Epithelial cell of proximal tubule (primary cell): ENCODE measurements at regions not wholly inside any gene's neighbourhood (a gene's known extent, or its start where the extent isn't known, plus 50 kb on each side); places are given as distances from the start of the nearest gene placed in this dataset.

ENCODE experiments used
- DNase-seq: peaks from one replicate; pipeline ENCODE4 v3.0.0-alpha.2; 2011; ENCODE audit warnings: low read depth
- H3K4me3 ChIP-seq: 2 replicates; pipeline ENCODE4 v1.5.1; 2011; ENCODE audit warnings: low read depth, mild to moderate bottlenecking, low read length
- CTCF ChIP-seq: conservative IDR thresholded peaks from 2 replicates; pipeline ENCODE4 v1.5.1; 2012; ENCODE audit warnings: low read depth, mild to moderate bottlenecking, low read length

DNA sequence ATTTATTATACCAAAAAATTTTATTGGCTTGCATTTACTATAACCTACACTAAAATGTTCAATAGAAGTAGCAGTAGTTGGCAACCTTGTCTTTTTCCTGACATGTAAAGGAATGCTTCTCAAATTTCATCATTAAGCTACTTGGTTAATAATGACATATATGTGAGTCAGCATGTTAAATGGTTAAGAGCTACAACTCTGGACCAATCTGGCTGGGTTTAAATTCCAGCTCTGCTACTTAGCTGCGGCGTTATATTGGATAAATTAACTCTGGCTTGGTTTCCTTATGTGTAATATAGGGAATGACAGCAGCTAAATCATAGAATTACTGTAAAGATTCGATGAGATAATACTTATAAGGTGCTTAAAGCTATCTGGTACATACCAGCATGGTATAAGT, 53.7 kb upstream of the OTOGL start:
- DNase-seq: peak; percentile 4

DNA sequence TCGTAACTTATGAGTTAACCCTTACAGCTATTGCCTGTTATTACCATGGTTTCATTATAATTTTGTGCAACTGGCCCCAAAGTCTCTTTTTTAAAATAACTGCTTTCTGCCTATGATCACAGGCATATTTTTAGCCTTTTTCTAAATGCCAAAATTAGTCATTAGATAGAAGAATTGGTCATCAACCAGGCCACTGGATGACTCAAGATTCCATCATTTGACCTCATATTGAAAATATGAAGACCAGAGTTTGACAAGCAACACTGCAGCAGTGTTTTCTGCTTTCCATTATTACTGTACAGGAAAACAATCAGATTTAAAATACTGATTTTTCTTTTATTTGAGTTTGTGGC, 54.7 kb upstream of the OTOGL start:
- peak; percentile 20 for DNase-seq
- no peak for TF ChIP-seq CTCF
- H3K4me3 ChIP-seq: no peak overlapping the region

More for the DNA sequence above, 53.7 kb upstream of the OTOGL start:
- H3K4me3 ChIP-seq: no peak overlapping the region
- no peak for TF ChIP-seq CTCF

- peak; percentile 19 for DNase-seq
- H3K4me3 ChIP-seq: no peak overlapping the region
- no peak for TF ChIP-seq CTCF
Observed at GRCh38 chr12:80041692-80042091, 57.6 kb upstream of the OTOGL start.

DNA sequence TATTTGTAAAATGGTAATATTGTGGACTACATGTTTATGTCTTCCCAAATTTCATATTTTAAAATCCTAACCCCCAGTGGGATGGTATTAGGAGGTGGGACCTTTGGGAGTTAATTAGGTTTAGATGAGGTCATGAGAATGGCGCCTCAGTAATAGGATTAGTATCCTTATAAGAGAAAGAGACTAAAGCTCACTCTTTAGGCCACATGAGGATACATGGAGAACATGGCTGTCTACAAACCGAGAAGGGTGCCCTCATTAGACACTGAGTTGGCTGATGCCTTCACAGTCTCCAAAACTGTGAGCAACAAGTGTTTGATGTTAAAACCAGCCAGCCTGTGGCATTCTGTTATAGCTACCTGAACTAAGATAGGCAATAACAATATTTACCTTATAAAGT, 58.3 kb upstream of the OTOGL start:
- H3K4me3 ChIP-seq: no peak overlapping the region
- DNase-seq: no peak
- TF ChIP-seq CTCF: no peak

DNA sequence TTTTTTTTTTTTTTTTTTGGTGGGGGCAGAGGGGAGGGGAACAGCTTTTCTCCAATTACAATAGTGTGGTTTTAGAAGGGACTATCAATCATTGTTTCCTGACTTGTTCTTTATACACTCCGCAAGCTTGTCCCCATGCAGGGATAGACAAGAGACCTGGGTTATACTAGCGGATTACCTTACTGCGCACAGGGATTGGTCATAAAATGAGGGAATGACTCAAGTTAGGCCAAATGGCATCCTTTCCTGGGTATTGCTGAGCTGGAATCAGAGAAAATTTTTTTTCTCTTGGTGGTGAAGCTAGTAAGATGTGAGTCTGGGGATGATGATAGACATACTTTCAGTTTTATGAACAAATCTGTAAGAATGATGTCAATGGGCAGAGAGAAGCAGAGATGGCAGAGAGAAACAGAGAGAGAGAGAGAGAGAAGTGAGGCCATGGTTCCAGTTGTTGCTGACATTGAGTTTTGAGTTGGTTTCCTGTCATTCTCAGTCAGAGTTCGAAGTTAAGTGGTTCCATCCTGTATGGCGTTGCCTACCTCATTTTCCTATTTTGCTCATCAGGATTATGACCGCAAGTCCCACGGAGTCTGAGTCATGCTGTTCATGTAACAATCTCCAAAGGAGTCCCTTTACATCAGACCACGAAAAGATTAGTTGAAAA, 59.1 kb upstream of the OTOGL start:
- DNase-seq: no peak
- no peak for TF ChIP-seq CTCF
- no peak overlapping the region for H3K4me3 ChIP-seq

GRCh38 chr12:80038062-80038560, 61.2 kb upstream of the OTOGL start:
- TF ChIP-seq CTCF: no peak
- no peak for DNase-seq
- H3K4me3 ChIP-seq: no peak overlapping the region

DNA sequence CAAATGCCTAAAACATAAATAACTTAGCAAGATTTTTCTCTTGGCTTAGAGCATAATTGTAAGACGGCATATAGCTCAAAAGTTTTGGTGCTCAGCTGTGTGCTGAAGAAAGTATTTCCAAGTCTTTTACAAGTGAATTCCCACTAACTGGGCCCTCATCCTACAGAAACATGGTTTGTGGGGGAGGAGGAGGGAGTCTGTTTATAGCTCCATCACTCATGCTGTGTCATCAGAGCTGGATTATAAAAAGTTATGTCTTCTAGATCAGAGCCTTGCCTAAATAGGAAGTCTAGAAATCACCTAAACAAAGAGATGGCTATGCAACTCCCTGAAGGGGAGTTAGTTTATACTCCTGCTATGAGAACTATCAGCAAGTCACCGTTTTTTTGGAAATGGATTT, 65.9 kb upstream of the OTOGL start:
- DNase-seq: no peak
- TF ChIP-seq CTCF: no peak
- H3K4me3 ChIP-seq: no peak overlapping the region
